Duodenal mucosa (tissue), 2 donors: ENCODE measurements at regions not wholly inside any gene's neighbourhood (a gene's known extent, or its start where the extent isn't known, plus 50 kb on each side); places are given as distances from the start of the nearest gene placed in this dataset.
"Not testable (repeated sequence)": the region's sequence is repeated elsewhere in the genome, so short reads cannot be mapped to it uniquely, and the experiment has no call there.

Experiments used
- H3K27ac ChIP-seq: one replicate; pipeline ENCODE4 v1.7.0; 2013; ENCODE audit warnings: low read depth, low read length
- H3K27me3 ChIP-seq, 2 donors: one replicate each; pipeline ENCODE4 v1.7.0; 2013; ENCODE audit warnings: low read length in 2 of 2, control low read depth in 1 of 2; ENCODE audit not compliant: insufficient read depth in 2 of 2, control insufficient read depth in 1 of 2
- H3K36me3 ChIP-seq, 2 donors: one replicate each; pipeline ENCODE4 v1.7.0; 2013; ENCODE audit warnings: low read length in 2 of 2, control low read depth in 1 of 2; ENCODE audit not compliant: insufficient read depth in 2 of 2, control insufficient read depth in 1 of 2
- H3K4me1 ChIP-seq, 2 donors: one replicate each; pipeline ENCODE4 v1.7.0; 2013; ENCODE audit warnings: low read length in 2 of 2, control low read depth in 1 of 2; ENCODE audit not compliant: insufficient read depth in 2 of 2, control insufficient read depth in 1 of 2
- H3K4me3 ChIP-seq, 2 donors: one replicate each; pipeline ENCODE4 v1.7.0; 2013; ENCODE audit warnings: low read length in 2 of 2, low read depth in 1 of 2
- H3K9ac ChIP-seq, 2 donors: one replicate each; pipeline ENCODE4 v1.7.0; 2013; ENCODE audit warnings: low read length in 2 of 2, low read depth in 1 of 2
- H3K9me3 ChIP-seq, 2 donors: one replicate each; pipeline ENCODE4 v1.7.0; 2013; ENCODE audit warnings: low read length in 2 of 2, control low read depth in 1 of 2; ENCODE audit not compliant: control insufficient read depth in 1 of 2

DNA sequence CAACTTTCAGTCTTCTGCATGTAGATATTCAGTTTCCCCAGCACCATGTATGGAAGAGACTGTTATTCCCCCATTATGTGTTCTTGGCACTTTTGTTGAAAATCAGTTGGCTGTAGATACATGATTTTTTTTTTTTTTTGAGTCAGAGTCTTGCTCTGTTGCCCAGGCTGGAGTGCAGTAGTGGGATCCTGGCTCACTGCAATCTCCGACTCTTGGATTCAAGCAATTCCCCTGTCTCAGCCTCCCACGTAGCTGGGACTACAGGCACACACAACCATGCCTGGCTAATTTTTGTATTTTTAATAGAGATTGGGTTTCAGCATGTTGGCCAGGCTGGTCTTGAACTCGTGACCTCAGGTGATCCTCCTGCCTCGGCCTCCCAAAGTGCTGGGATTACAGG, 201.0 kb upstream of the NMUR2 start:
- H3K27me3 ChIP-seq, H3K27ac ChIP-seq, H3K4me3 ChIP-seq, H3K36me3 ChIP-seq, H3K4me1 ChIP-seq, H3K9me3 ChIP-seq, H3K9ac ChIP-seq: not testable (repeated sequence)

GRCh38 chr5:152606776-152607364, 201.8 kb upstream of the NMUR2 start:
- H3K27ac ChIP-seq: no peak overlapping the region
- no peak overlapping the region for H3K9ac ChIP-seq

DNA sequence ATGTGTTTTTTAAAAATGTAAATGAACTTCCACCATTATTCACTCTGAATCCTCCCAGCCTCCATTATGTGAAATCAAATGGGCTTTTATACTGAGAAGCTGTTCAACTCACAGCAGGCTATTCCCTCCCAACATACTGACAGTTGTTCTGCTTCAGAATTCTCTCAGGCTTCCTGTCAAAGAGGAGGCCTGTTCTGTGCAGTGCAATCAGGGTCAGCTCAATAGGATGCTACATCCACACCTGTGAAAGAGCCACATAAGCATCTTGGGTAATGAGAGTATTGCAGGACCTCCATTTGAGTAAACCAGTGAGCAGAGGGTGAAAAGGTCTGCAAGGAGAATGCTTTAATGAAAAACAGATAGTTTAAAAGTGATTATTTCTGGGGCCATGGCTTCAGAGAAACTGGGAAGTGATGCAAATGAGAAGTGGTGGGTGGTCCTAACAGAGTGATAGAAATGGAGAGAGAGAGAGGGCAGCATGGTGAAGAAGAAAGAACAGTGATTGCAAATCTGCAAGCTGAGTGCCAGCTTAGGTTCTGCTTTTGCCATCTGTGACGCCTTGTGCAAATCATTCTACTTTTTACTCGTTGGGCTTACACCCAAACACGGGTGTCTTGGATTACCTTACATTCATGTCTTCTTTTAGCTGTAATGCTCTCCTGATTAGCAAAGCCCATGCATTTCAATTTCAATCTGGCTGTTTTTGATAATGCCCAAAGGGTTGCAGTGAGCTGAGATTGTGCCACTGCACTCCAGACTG, 202.5 kb upstream of the NMUR2 start:
- Histone ChIP-seq H3K4me3 (no peak overlapping the region), H3K4me1 (no peaks in the 10 kb centered on the region), H3K36me3 (no peaks in the 10 kb centered on the region), H3K27ac (no peak overlapping the region), H3K9me3 (no peaks in the 10 kb centered on the region), H3K27me3 (no peaks in the 10 kb centered on the region), H3K9ac (no peak overlapping the region)

More at GRCh38 chr5:152606776-152607364, 201.8 kb upstream of the NMUR2 start:
- Histone ChIP-seq H3K9me3 (no peaks in the 10 kb centered on the region), H3K4me1 (no peaks in the 10 kb centered on the region), H3K4me3 (no peak overlapping the region), H3K36me3 (no peaks in the 10 kb centered on the region), H3K27me3 (no peaks in the 10 kb centered on the region)

- no peaks in the 10 kb centered on the region for H3K36me3 ChIP-seq
- H3K9ac ChIP-seq: no peak overlapping the region
- no peak overlapping the region for H3K27ac ChIP-seq
- H3K9me3 ChIP-seq: no peaks in the 10 kb centered on the region
- no peaks in the 10 kb centered on the region for H3K4me1 ChIP-seq
- no peak overlapping the region for H3K4me3 ChIP-seq
- no peaks in the 10 kb centered on the region for H3K27me3 ChIP-seq
Observed at GRCh38 chr5:152608458-152608857, 203.4 kb upstream of the NMUR2 start.

GRCh38 chr5:152619756-152620155, 214.7 kb upstream of the NMUR2 start:
- H3K27me3 ChIP-seq: no peaks in the 10 kb centered on the region
- no peak overlapping the region for H3K9ac ChIP-seq
- H3K4me3 ChIP-seq: no peak overlapping the region
- no peaks in the 10 kb centered on the region for H3K36me3 ChIP-seq
- H3K9me3 ChIP-seq: no peaks in the 10 kb centered on the region
- no peaks in the 10 kb centered on the region for H3K4me1 ChIP-seq
- no peak overlapping the region for H3K27ac ChIP-seq

DNA sequence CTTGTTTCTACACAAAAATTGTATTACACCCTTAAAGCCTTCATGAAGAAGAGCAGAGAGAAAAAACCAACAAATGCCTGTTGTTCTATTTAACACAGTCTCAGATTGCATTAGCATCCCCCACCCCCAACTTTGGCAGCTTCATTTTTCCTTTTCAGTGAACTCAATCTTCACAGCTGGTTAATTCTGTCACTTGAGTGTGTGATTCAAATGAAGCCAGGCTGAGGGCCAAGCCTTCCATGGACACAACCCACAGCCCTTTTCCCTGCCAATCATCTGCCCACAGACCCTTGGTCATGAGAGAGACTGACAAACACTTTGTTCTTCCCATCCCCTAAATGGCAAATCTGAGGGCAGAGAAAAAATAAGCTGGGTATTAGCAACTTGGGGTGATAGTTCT, 217.5 kb upstream of the NMUR2 start:
- Histone ChIP-seq H3K36me3 (no peaks in the 10 kb centered on the region), H3K4me1 (no peaks in the 10 kb centered on the region)

DNA sequence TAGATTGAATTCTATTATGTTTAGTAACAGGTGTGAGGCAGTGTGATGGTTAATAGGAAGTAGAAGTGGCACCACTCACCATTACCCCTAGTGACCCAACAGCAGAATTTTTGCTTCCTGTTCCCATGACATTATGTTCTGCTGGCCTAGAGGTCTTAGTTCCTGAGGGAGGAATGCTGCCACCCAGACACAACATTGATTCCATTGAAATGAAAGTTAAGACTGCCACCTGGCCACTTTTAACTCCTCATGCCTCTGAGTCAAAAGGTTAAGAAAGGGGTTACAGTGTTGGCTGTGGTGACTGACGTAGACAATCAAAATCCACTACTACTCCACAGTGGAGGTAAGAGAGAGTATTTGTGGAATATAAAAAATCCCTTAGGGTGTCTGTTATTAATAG, 218.9 kb upstream of the NMUR2 start:
- H3K27ac ChIP-seq: no peak overlapping the region
- H3K4me1 ChIP-seq: no peaks in the 10 kb centered on the region
- H3K36me3 ChIP-seq: no peaks in the 10 kb centered on the region
- no peaks in the 10 kb centered on the region for H3K9me3 ChIP-seq
- H3K9ac ChIP-seq: no peak overlapping the region
- H3K27me3 ChIP-seq: no peaks in the 10 kb centered on the region
- no peak overlapping the region for H3K4me3 ChIP-seq

More for the DNA sequence above, 217.5 kb upstream of the NMUR2 start:
- no peaks in the 10 kb centered on the region for H3K27me3 ChIP-seq
- H3K27ac ChIP-seq: no peak overlapping the region
- H3K9me3 ChIP-seq: no peaks in the 10 kb centered on the region
- no peak overlapping the region for H3K4me3 ChIP-seq
- no peak overlapping the region for H3K9ac ChIP-seq

- Histone ChIP-seq H3K9me3 (no peaks in the 10 kb centered on the region), H3K36me3 (no peaks in the 10 kb centered on the region), H3K4me1 (no peaks in the 10 kb centered on the region), H3K27ac (no peak overlapping the region), H3K27me3 (no peaks in the 10 kb centered on the region), H3K4me3 (no peak overlapping the region), H3K9ac (no peak overlapping the region)
Observed at GRCh38 chr5:152625696-152626095, 220.6 kb upstream of the NMUR2 start.

DNA sequence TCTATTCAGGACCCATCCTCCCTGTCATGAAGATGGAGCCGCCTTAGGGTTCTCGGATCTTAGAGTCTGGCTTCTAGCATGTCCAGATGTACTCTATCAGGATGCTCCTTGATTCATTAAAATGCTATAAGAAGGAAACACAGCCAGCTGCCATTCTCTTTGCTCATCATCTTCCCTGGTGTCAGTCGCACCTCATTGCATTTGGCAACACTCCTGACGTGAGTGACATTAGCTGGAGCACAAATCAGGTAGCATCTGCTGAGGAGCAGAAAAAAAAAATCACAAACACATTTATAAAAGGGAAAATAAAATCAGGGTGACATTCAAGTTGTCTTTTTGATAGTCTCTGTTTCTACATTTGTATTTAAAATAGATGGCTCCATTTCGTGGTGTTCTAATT, 226.1 kb upstream of the NMUR2 start:
- H3K9me3 ChIP-seq: no peaks in the 10 kb centered on the region
- H3K4me3 ChIP-seq: no peak overlapping the region
- H3K36me3 ChIP-seq: no peaks in the 10 kb centered on the region
- H3K27ac ChIP-seq: no peak overlapping the region
- no peak overlapping the region for H3K9ac ChIP-seq
- no peaks in the 10 kb centered on the region for H3K4me1 ChIP-seq
- no peaks in the 10 kb centered on the region for H3K27me3 ChIP-seq

- Histone ChIP-seq H3K36me3 (no peaks in the 10 kb centered on the region), H3K27me3 (no peaks in the 10 kb centered on the region), H3K4me3 (no peak overlapping the region), H3K9me3 (no peaks in the 10 kb centered on the region), H3K27ac (no peak overlapping the region), H3K9ac (no peak overlapping the region), H3K4me1 (no peaks in the 10 kb centered on the region)
Observed at GRCh38 chr5:152632360-152632759, 227.3 kb upstream of the NMUR2 start.
